IMR-90 (cell line): ENCODE measurements at regions not wholly inside any gene's neighbourhood (a gene's known extent, or its start where the extent isn't known, plus 50 kb on each side); places are given as distances from the start of the nearest gene placed in this dataset.

Source experiments
- ATAC-seq: fragments of 200-7000 bp; cut with Tn5 transposase; 2 replicates; pipeline ENCODE4 v1.9.1; 2020; ENCODE audit warnings: low read depth, mild to moderate bottlenecking, moderate library complexity
- BruUV-seq: library from RNA; stranded (reverse); fragments of 400-500 nt; replicated peaks from 2 replicates; lab custom pipeline; 2021; lab: Mats Ljungman, UMichigan
- CTCF ChIA-PET: fragments of 300-600 bp; formaldehyde crosslinking; extraction: SDS; loops from one replicate; lab custom pipeline; 2021; ENCODE audit warnings: antibody characterized with exemption; lab: Yijun Ruan, JAX
- POLR2A ChIA-PET: fragments of 300-600 bp; sonication (Branson Sonifier 250); formaldehyde crosslinking; loops from one replicate; lab custom pipeline; 2022; ENCODE audit warnings: antibody characterized with exemption; ENCODE audit not compliant: unreplicated experiment; lab: Charles Lee
- DNase-seq: peaks from one replicate; pipeline ENCODE4 v3.0.0; 2013
- H2AFZ ChIP-seq: replicated peaks from 2 replicates; pipeline ENCODE3; 2013; ENCODE audit warnings: low read length, mild to moderate bottlenecking; ENCODE audit not compliant: poor library complexity
- H2AK5ac ChIP-seq: 2 replicates; pipeline ENCODE4 v1.6.1; 2013; ENCODE audit warnings: low read depth, low read length, inconsistent platforms
- H2AK9ac ChIP-seq: replicated peaks from 2 replicates; pipeline ENCODE3; 2013; ENCODE audit warnings: mild to moderate bottlenecking, low read depth, low read length, moderate library complexity; ENCODE audit not compliant: poor library complexity
- H2BK120ac ChIP-seq: 2 replicates; pipeline ENCODE4 v1.6.1; 2013; ENCODE audit warnings: low read depth, low read length, inconsistent platforms
- H2BK15ac ChIP-seq: 3 replicates; pipeline ENCODE4 v1.6.1; 2013; ENCODE audit warnings: low read depth, low read length, inconsistent platforms
- H2BK20ac ChIP-seq: 2 replicates; pipeline ENCODE4 v1.6.1; 2013; ENCODE audit warnings: low read depth, mild to moderate bottlenecking, inconsistent platforms, low read length, moderate library complexity
- H2BK5ac ChIP-seq: 2 replicates; pipeline ENCODE4 v1.6.1; 2013; ENCODE audit warnings: mild to moderate bottlenecking, low read depth, low read length, inconsistent platforms; ENCODE audit not compliant: poor library complexity, severe bottlenecking
- H3K14ac ChIP-seq: replicated peaks from 2 replicates; pipeline ENCODE4 v1.6.1; 2013; ENCODE audit warnings: low read depth, low read length, inconsistent platforms
- H3K18ac ChIP-seq: 2 replicates; pipeline ENCODE4 v1.6.1; 2013; ENCODE audit warnings: low read depth, low read length, control low read depth
- H3K23ac ChIP-seq: 2 replicates; pipeline ENCODE4 v1.6.1; 2013; ENCODE audit warnings: low read depth, low read length, inconsistent platforms
- H3K27ac ChIP-seq: 2 replicates; pipeline ENCODE4 v1.5.1; 2013; ENCODE audit warnings: mild to moderate bottlenecking, control low read depth, low read length; ENCODE audit not compliant: insufficient read depth
- H3K27me3 ChIP-seq: 2 replicates; pipeline ENCODE4 v1.6.1; 2013; ENCODE audit warnings: low read length; ENCODE audit not compliant: control insufficient read depth, insufficient read depth
- H3K36me3 ChIP-seq: 2 replicates; pipeline ENCODE4 v1.6.1; 2013; ENCODE audit warnings: low read length, mixed read lengths; ENCODE audit not compliant: control insufficient read depth, insufficient read depth
- H3K4ac ChIP-seq: 2 replicates; pipeline ENCODE4 v1.6.1; 2013; ENCODE audit warnings: low read depth, low read length, inconsistent platforms
- H3K4me1 ChIP-seq: 2 replicates; pipeline ENCODE4 v1.6.1; 2013; ENCODE audit warnings: low read length, mixed read lengths; ENCODE audit not compliant: control insufficient read depth, insufficient read depth
- H3K4me2 ChIP-seq: 2 replicates; pipeline ENCODE4 v1.6.1; 2013; ENCODE audit warnings: low read depth, mild to moderate bottlenecking, control low read depth, low read length, moderate library complexity
- H3K4me3 ChIP-seq: 2 replicates; pipeline ENCODE4 v1.5.1; 2013; ENCODE audit warnings: low read depth, mild to moderate bottlenecking, control low read depth, low read length, moderate library complexity; ENCODE audit not compliant: insufficient read depth
- H3K56ac ChIP-seq: 2 replicates; pipeline ENCODE4 v1.6.1; 2013; ENCODE audit warnings: low read length, inconsistent platforms; ENCODE audit not compliant: insufficient read depth; ENCODE audit errors: extremely low read depth
- H3K79me1 ChIP-seq, 2 experiments: 2 replicates each; pipeline ENCODE4 v1.6.1; 2013; ENCODE audit warnings: low read length in 2 of 2, inconsistent platforms in 1 of 2, low read depth in 1 of 2
- H3K9ac ChIP-seq: 2 replicates; pipeline ENCODE4 v1.6.1; 2013; ENCODE audit warnings: low read depth, low read length, control low read depth
- H3K9me1 ChIP-seq: 2 replicates; pipeline ENCODE4 v1.6.1; 2013; ENCODE audit warnings: low read length, inconsistent platforms; ENCODE audit not compliant: insufficient read depth
- H3K9me3 ChIP-seq: 2 replicates; pipeline ENCODE4 v1.6.1; 2013; ENCODE audit warnings: low read length; ENCODE audit not compliant: control insufficient read depth, insufficient read depth
- H4K20me1 ChIP-seq: 2 replicates; pipeline ENCODE4 v1.6.1; 2013; ENCODE audit warnings: low read length, inconsistent platforms; ENCODE audit not compliant: insufficient read depth
- H4K5ac ChIP-seq: 2 replicates; pipeline ENCODE4 v1.6.1; 2013; ENCODE audit warnings: mild to moderate bottlenecking, low read depth, low read length, control low read depth
- H4K8ac ChIP-seq, 2 experiments: 2 replicates each; pipeline ENCODE4 v1.6.1; 2013; ENCODE audit warnings: low read depth in 2 of 2, low read length in 2 of 2, control low read depth in 1 of 2, inconsistent platforms in 1 of 2
- H4K91ac ChIP-seq: 2 replicates; pipeline ENCODE4 v1.6.1; 2013; ENCODE audit warnings: low read depth, low read length, inconsistent platforms; ENCODE audit not compliant: insufficient read depth
- MXI1 ChIP-seq: IDR thresholded peaks from 2 replicates; pipeline ENCODE4 v1.6.1; 2012; ENCODE audit warnings: low read depth, mild to moderate bottlenecking, low read length, moderate library complexity, borderline replicate concordance
- WGBS, 2 experiments: methylation state at CpG; one replicate each; pipeline versions ENCODE4 v1.1.5 to v1.1.7; 2013; ENCODE audit warnings: missing lambda C conversion rate in 2 of 2; ENCODE audit not compliant: insufficient read length in 1 of 2; ENCODE audit errors: extremely low coverage in 2 of 2; 5-methylcytosine and 5-hydroxymethylcytosine counted together
- dilution Hi-C: fragments of 300-500 bp; cut with HindIII; formaldehyde crosslinking; loops from one replicate; pipeline ENCODE4 v1.14.3; 2018; ENCODE audit warnings: low sequenced_read_pairs; ENCODE audit not compliant: unreplicated experiment
- in situ Hi-C: fragments of 300-500 bp; cut with MboI; formaldehyde crosslinking; loops from 3 replicates; pipeline ENCODE4 v1.14.3; 2019; ENCODE audit warnings: low sequenced_read_pairs, inconsistent platforms, mixed read lengths
- intact Hi-C: fragments of 100-400 bp; cut with micrococcal nuclease; formaldehyde crosslinking; loops from 2 replicates; pipeline ENCODE4 v1.10.0; 2022

DNA sequence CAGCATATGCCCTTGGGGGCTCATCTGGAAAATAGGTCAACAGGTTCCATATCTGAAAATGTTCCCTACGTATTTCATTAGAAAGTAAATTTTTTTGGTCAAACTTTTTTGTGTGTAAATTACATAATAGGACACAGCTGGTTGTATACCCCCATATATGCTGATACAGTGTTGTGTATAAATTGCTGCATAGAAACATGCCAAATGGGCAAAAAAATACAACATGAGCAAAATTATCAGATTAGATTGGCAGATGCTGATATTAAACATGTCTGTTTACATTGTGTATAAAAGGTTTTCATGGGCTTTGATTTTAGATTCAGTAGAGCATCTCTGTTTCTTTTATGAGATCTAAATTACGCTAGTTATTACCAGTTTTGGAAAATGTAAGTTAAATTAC, 2223.0 kb downstream of the MAT2B start:
- no peaks in the 10 kb centered on the region; the same call in 1 of the 2 replicates for H3K9me3 ChIP-seq
- H3K27me3 ChIP-seq = no peaks in the 10 kb centered on the region
- no peaks in the 10 kb centered on the region for H3K36me3 ChIP-seq
- H3K18ac ChIP-seq = no peak overlapping the region
- no peak overlapping the region for H3K23ac ChIP-seq
- CTCF ChIA-PET = no interaction called here
- no peak overlapping the region for H4K5ac ChIP-seq
- H4K8ac ChIP-seq = no peak overlapping the region
- no peak overlapping the region for H3K4me3 ChIP-seq
- H2BK20ac ChIP-seq = no peak overlapping the region
- intact Hi-C loops (no loop called here), dilution Hi-C loops (no loop called here), in situ Hi-C loops (no loop called here)
- H3K14ac ChIP-seq = no peak overlapping the region
- no peaks in the 10 kb centered on the region for H4K20me1 ChIP-seq
- no peak overlapping the region for H2AFZ ChIP-seq
- H3K27ac ChIP-seq = no peak overlapping the region
- no TSS peak for BruUV-seq
- POLR2A ChIA-PET = no interaction called here
- no CpG with 5 or more reads among the region's 2 CpGs for WGBS, 2 experiments
- no peak overlapping the region for H2AK9ac ChIP-seq
- no peak overlapping the region for H3K4ac ChIP-seq
- H3K9ac ChIP-seq = no peak overlapping the region
- H4K91ac ChIP-seq = no peak overlapping the region
- TF ChIP-seq MXI1 = no peak
- ATAC-seq (no peak), DNase-seq (no peak)
- H3K56ac ChIP-seq = no peak overlapping the region
- H3K4me1 ChIP-seq = no peaks in the 10 kb centered on the region
- no peak overlapping the region for H3K4me2 ChIP-seq
- H2BK5ac ChIP-seq = no peak overlapping the region
- H2AK5ac ChIP-seq = no peak overlapping the region
- no peaks in the 10 kb centered on the region for H3K9me1 ChIP-seq
- no peaks in the 10 kb centered on the region for H3K79me1 ChIP-seq
- H2BK15ac ChIP-seq = no peak overlapping the region
- H2BK120ac ChIP-seq = no peak overlapping the region
